HUES64 (cell line): ENCODE measurements at regions not wholly inside any gene's neighbourhood (a gene's known extent, or its start where the extent isn't known, plus 50 kb on each side); places are given as distances from the start of the nearest gene placed in this dataset.

ENCODE experiments used
- H3K27ac ChIP-seq: 2 replicates; pipeline ENCODE4 v1.7.0; 2013; ENCODE audit warnings: low read depth, low read length, inconsistent platforms
- H3K27me3 ChIP-seq: 2 replicates; pipeline ENCODE4 v1.6.1; 2013; ENCODE audit warnings: mild to moderate bottlenecking, low read length; ENCODE audit not compliant: insufficient read depth
- H3K36me3 ChIP-seq: 2 replicates; pipeline ENCODE4 v1.6.1; 2013; ENCODE audit warnings: mild to moderate bottlenecking, low read length; ENCODE audit not compliant: insufficient read depth
- H3K4me1 ChIP-seq: 2 replicates; pipeline ENCODE4 v1.6.1; 2013; ENCODE audit warnings: mild to moderate bottlenecking, low read length, moderate library complexity; ENCODE audit not compliant: insufficient read depth
- H3K4me3 ChIP-seq: 2 replicates; pipeline ENCODE4 v1.5.1; 2013; ENCODE audit warnings: mild to moderate bottlenecking, low read length, moderate library complexity
- H3K9ac ChIP-seq: 2 replicates; pipeline ENCODE4 v1.6.1; 2013; ENCODE audit warnings: mild to moderate bottlenecking, low read depth, low read length
- H3K9me3 ChIP-seq: 2 replicates; pipeline ENCODE4 v1.6.1; 2013; ENCODE audit warnings: low read depth, low read length; ENCODE audit not compliant: insufficient read depth
- WGBS: fragments of 150-250, 120-280 bp; methylation state at CpG from one replicate; pipeline ENCODE4 v1.1.7; 2013; ENCODE audit warnings: missing lambda C conversion rate; 5-methylcytosine and 5-hydroxymethylcytosine counted together

GRCh38 chr5:34500236-34500847 lies 155.8 kb upstream of the RAI14 start:
- Histone ChIP-seq H3K27me3 (no peaks in the 10 kb centered on the region), H3K4me3 (no peak overlapping the region), H3K4me1 (peaks cover 16% of the 10 kb centered on the region), H3K9me3 (no peaks in the 10 kb centered on the region), H3K9ac (no peak overlapping the region), H3K36me3 (no peaks in the 10 kb centered on the region), H3K27ac (no peak overlapping the region)
- 92% methylated on average over 9 of the region's 9 CpGs for WGBS

- Histone ChIP-seq H3K4me3 (no peak overlapping the region), H3K36me3 (no peaks in the 10 kb centered on the region), H3K9me3 (no peaks in the 10 kb centered on the region), H3K27ac (no peak overlapping the region), H3K27me3 (no peaks in the 10 kb centered on the region), H3K9ac (no peak overlapping the region), H3K4me1 (peaks cover 16% of the 10 kb centered on the region)
- WGBS: 98% methylated on average over 2 of the region's 2 CpGs
Observed at GRCh38 chr5:34501016-34501415, 155.1 kb upstream of the RAI14 start.

- Histone ChIP-seq H3K36me3 (no peaks in the 10 kb centered on the region), H3K4me1 (peaks cover 13% of the 10 kb centered on the region), H3K27me3 (no peaks in the 10 kb centered on the region), H3K9ac (no peak overlapping the region), H3K4me3 (no peak overlapping the region), H3K27ac (no peak overlapping the region), H3K9me3 (no peaks in the 10 kb centered on the region)
- WGBS: 95% methylated on average over 3 of the region's 3 CpGs
Observed at GRCh38 chr5:34501840-34502239, 154.3 kb upstream of the RAI14 start.

GRCh38 chr5:34502581-34502980 lies 153.5 kb upstream of the RAI14 start:
- WGBS: 95% methylated on average over 7 of the region's 7 CpGs
- Histone ChIP-seq H3K27ac (no peak overlapping the region), H3K4me3 (no peak overlapping the region)

GRCh38 chr5:34503379-34504253 lies 152.5 kb upstream of the RAI14 start:
- Histone ChIP-seq H3K27ac (no peak overlapping the region), H3K36me3 (no peaks in the 10 kb centered on the region), H3K4me1 (peaks cover 7% of the 10 kb centered on the region; the same call in 1 of the 2 replicates), H3K27me3 (no peaks in the 10 kb centered on the region), H3K9me3 (no peaks in the 10 kb centered on the region), H3K9ac (no peak overlapping the region), H3K4me3 (no peak overlapping the region)
- WGBS: 90% methylated on average over 6 of the region's 7 CpGs

More at GRCh38 chr5:34502581-34502980, 153.5 kb upstream of the RAI14 start:
- Histone ChIP-seq H3K9ac (no peak overlapping the region), H3K27me3 (no peaks in the 10 kb centered on the region), H3K36me3 (no peaks in the 10 kb centered on the region), H3K9me3 (no peaks in the 10 kb centered on the region), H3K4me1 (peaks cover 9% of the 10 kb centered on the region; the same call in 1 of the 2 replicates)

- no peaks in the 10 kb centered on the region for H3K27me3 ChIP-seq
- H3K27ac ChIP-seq: no peak overlapping the region
- no peak overlapping the region for H3K9ac ChIP-seq
- H3K9me3 ChIP-seq: no peaks in the 10 kb centered on the region
- H3K36me3 ChIP-seq: no peaks in the 10 kb centered on the region
- peaks cover 4% of the 10 kb centered on the region; the same call in 1 of the 2 replicates for H3K4me1 ChIP-seq
- H3K4me3 ChIP-seq: no peak overlapping the region
Observed at GRCh38 chr5:34504967-34505366, 151.2 kb upstream of the RAI14 start.

- Histone ChIP-seq H3K27me3 (no peaks in the 10 kb centered on the region), H3K27ac (no peak overlapping the region), H3K9me3 (no peaks in the 10 kb centered on the region), H3K4me3 (no peak overlapping the region), H3K36me3 (no peaks in the 10 kb centered on the region), H3K4me1 (peaks cover 4% of the 10 kb centered on the region; the same call in 1 of the 2 replicates), H3K9ac (no peak overlapping the region)
- 95% methylated on average over 2 of the region's 2 CpGs for WGBS
Observed at GRCh38 chr5:34505731-34506130, 150.4 kb upstream of the RAI14 start.

GRCh38 chr5:34507933-34508332 lies 148.2 kb upstream of the RAI14 start:
- H3K4me3 ChIP-seq: no peak overlapping the region
- H3K9ac ChIP-seq: no peak overlapping the region
- no peak overlapping the region for H3K27ac ChIP-seq
- H3K36me3 ChIP-seq: no peaks in the 10 kb centered on the region
- no peaks in the 10 kb centered on the region for H3K27me3 ChIP-seq
- peaks cover 4% of the 10 kb centered on the region; the same call in 1 of the 2 replicates for H3K4me1 ChIP-seq
- H3K9me3 ChIP-seq: no peaks in the 10 kb centered on the region
- 100% methylated on average over 1 of the region's 2 CpGs for WGBS

- WGBS: 85% methylated on average over 2 of the region's 2 CpGs
- Histone ChIP-seq H3K4me3 (no peak overlapping the region), H3K36me3 (no peaks in the 10 kb centered on the region), H3K9ac (no peak overlapping the region), H3K27me3 (no peaks in the 10 kb centered on the region), H3K4me1 (peaks cover 4% of the 10 kb centered on the region; the same call in 1 of the 2 replicates), H3K27ac (no peak overlapping the region), H3K9me3 (no peaks in the 10 kb centered on the region)
Observed at GRCh38 chr5:34509392-34509791, 146.7 kb upstream of the RAI14 start.

- no peak overlapping the region for H3K4me3 ChIP-seq
- no peaks in the 10 kb centered on the region for H3K9me3 ChIP-seq
- no peak overlapping the region for H3K9ac ChIP-seq
- no peak overlapping the region for H3K27ac ChIP-seq
- H3K27me3 ChIP-seq: no peaks in the 10 kb centered on the region
- 78% methylated on average over 5 of the region's 5 CpGs for WGBS
- H3K4me1 ChIP-seq: peaks cover 4% of the 10 kb centered on the region; the same call in 1 of the 2 replicates
- no peaks in the 10 kb centered on the region for H3K36me3 ChIP-seq
Observed at GRCh38 chr5:34510002-34510401, 146.1 kb upstream of the RAI14 start.

GRCh38 chr5:34511063-34511462 lies 145.1 kb upstream of the RAI14 start:
- peaks cover 4% of the 10 kb centered on the region; the same call in 1 of the 2 replicates for H3K4me1 ChIP-seq
- no peak overlapping the region for H3K9ac ChIP-seq
- no peaks in the 10 kb centered on the region for H3K9me3 ChIP-seq
- H3K27me3 ChIP-seq: no peaks in the 10 kb centered on the region
- H3K36me3 ChIP-seq: no peaks in the 10 kb centered on the region
- no peak overlapping the region for H3K4me3 ChIP-seq
- no peak overlapping the region for H3K27ac ChIP-seq
- 92% methylated on average over 4 of the region's 4 CpGs for WGBS
